Stromal cell of bone marrow (primary cell): ENCODE measurements at regions not wholly inside any gene's neighbourhood (a gene's known extent, or its start where the extent isn't known, plus 50 kb on each side); places are given as distances from the start of the nearest gene placed in this dataset.

Experiments
- DNase-seq: peaks from one replicate; pipeline ENCODE4 v3.0.0-alpha.2; 2012; ENCODE audit warnings: low read depth

- no peak for DNase-seq
These were observed 153.0 kb downstream of the KIF26A start for GRCh38 chr14:104291123-104292000.

DNA sequence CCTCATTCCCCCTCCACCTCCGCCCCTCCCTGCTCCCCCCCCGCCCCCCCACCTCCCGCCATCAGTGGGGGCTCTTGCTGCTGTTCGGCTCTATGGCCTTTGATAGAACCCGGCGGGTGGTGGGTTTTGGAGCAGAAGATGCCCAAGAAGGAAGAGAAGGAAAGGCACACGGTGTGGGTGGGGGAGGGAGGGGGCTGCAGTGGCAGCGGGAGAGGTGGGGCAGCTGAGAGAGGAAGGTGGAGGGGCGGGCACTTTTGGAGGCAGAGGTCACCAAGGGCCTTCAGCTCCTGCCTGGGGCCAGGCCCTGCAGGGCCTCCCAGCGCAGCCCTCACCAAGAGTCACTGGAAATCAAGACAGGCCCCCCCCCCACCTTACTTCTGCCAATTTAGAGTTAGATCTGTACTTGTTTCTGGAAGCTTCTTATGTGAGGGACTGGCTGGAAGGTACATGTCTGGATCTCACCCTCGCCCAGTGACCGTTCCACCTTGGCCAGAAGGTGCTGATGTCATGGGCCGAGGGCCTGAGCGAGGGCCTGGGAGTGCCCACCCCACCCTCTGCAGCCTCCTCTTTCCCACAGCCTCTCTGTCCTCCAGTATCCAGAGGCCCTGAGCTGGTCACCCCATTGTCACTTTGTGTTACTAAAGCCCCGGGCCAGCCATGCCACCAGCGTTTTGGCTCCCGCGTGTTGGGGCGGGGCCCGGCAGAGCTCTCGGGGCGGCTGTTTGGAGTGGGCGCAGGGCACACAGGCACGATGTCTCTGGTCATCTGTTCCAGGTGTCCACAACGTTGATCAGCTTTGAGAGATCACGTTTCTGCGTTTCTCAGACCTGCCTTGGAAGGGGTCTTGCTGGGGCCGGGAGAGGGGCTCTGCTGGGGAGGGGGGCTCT, 153.9 kb downstream of the KIF26A start:
- no peak for DNase-seq

GRCh38 chr14:104293231-104293841, 154.9 kb downstream of the KIF26A start:
- no peak for DNase-seq

DNA sequence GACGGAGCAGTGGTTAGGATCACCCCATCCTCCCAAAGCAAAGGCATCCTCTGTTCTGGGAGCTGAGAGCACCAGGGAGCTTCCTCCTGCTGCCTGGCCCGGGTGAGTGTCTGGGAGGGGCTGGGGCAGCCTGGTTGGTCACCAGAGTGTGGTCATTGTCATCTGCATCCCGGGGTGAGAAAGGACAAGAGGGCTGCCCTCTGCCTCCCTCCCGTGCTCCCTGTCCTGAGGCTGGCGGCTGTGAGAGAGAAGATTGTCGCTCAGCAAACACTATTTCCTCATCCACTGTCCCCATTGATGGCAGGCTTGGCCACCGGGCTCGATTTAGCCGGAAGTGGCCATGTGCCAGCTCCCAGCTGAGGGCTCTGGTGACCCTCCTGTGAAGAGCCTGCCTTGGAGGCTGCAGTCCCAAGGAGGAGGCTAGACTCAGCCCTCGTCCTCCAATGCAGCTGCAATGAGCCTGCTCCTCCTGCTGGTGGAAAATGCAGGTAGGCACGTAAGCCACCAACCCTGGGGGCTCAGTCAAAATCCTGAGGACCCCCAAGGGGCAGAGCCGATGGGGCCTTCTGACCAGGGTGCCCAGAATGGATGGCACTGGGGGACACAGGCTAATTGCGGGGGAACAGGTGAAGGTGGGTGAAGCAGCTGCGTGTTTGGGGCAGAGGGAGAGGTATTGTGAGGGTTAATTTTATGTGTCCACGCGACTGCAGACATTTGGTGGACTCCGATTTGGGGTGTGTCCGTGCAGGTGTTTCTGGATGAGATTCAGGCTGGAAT, 155.7 kb downstream of the KIF26A start:
- no peak for DNase-seq

- no peak for DNase-seq
These were observed 156.2 kb downstream of the KIF26A start for GRCh38 chr14:104294628-104294982.

GRCh38 chr14:104294983-104295680, 156.7 kb downstream of the KIF26A start:
- no peak for DNase-seq

DNA sequence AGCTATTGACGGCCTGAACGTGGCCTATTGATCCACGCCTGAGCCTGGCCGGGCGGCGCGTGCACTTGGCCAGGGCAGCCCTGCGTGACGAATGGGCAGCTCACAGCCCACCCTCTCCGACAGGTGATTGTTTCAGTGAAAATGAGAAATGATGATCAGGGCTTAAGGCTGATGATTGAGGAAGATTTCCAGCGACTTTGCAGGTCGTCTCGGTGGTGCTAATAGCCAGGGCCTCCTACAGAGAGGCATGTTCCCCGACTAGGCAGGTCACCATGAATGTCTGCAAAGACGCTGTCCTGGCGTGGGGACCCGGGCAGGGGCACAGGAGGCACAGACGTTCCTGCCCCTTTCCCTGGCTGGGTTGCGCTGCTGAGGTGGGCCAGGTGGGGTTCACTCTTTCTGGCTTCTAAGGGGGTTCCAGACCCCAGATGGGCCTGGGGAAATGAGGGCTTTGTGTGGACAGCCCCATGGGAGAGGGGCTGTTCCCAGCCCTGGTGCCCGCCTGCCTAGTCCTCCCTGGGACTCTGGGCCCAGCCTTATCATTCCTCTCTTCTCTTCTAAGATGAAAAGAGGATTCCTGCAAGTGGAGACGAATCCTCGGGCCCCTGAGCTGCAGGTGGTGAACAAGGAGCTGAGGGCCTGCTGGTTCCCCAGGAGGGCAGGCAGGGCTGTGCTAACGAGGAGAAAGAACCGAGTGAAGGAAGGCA, 157.4 kb downstream of the KIF26A start:
- no peak for DNase-seq

DNA sequence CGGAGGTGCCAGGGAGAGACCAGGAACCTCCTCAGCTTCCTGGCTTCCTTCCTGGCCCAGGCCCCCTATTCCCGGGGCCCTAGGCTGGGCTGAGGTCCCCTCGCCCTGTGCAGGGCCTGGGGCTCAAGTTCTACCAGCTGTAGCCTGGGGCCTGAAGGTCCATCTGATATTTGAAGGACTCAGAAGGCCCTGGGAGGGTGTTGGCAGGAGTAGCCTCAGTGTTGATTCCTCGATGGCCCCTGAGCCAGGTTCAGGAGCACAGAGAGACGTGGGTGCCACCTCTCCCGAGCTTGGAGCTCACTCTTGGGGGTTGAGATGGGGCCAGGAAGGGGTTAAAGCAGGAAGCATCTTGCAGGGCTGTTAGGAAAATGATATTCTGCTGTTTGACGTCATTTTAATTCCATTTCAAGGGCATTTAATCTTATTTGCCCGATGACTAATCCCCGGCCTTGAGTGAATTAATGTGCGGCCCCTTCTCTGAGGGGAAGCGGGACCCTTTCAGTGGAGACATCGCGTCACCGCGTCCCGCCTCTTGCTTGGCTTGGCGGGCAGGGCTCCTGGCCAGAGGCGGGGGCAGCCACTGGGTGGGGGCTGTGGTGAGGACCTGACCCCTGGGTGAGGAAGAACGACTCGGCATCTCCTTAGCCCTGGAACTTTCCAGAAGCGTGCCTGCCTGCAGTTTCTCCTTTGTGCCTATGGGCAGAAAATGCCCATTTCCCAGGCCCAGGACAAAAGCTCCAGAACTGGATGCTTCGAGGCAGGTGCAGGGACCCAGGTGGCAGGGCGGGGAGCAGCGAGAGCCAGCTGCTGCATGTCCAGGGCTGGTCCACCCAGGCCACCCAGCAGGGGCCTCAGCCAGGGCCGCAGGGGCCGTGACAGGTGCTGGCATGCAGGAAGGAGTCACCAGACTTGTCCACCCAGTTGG, 158.3 kb downstream of the KIF26A start:
- no peak for DNase-seq

DNA sequence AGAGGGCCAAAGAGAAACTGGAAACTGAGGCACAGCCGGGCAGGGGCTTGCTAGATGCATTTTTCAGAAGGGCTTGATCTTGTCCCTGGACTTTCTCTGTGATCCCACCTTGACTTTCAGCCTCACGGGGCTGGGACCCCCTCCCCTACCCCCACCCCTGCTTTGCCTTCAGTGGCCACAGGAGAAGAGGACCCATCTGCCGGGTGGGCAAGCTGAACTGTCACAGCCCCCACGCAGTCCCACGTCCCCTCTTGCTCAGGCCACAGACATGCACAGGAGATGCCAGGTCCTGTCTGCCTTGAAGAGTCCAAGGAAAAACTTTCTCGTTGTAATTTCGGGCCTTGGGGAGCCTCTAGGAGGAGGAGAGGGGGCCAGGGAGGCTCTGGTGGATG, 158.9 kb downstream of the KIF26A start:
- no peak for DNase-seq

GRCh38 chr14:104297721-104298401, 159.5 kb downstream of the KIF26A start:
- no peak for DNase-seq

DNA sequence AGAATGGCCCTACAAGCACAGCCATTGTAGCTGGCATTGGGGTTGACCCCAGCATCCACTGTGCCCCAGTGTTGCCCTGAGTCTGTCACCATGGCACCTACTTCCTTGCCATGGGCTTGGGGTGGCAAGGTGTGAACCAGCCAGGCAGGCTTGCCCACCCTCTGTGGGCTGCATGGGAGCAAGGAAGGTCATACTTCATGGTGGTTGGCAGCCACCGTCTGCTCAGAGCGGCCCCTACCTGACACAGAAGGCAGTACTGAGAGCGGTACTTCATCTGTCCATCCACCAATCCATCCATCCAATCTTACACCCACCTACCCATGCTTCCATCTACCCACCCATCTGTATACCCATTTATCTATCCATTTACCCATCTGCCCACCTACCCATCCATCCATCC, 160.1 kb downstream of the KIF26A start:
- no peak for DNase-seq

GRCh38 chr14:104299993-104300761, 161.8 kb downstream of the KIF26A start:
- DNase-seq, result no peak

- no peak for DNase-seq
These were observed 163.5 kb downstream of the KIF26A start for GRCh38 chr14:104301731-104302460.

- DNase-seq, result no peak
These were observed 164.5 kb downstream of the KIF26A start for GRCh38 chr14:104302794-104303405.

DNA sequence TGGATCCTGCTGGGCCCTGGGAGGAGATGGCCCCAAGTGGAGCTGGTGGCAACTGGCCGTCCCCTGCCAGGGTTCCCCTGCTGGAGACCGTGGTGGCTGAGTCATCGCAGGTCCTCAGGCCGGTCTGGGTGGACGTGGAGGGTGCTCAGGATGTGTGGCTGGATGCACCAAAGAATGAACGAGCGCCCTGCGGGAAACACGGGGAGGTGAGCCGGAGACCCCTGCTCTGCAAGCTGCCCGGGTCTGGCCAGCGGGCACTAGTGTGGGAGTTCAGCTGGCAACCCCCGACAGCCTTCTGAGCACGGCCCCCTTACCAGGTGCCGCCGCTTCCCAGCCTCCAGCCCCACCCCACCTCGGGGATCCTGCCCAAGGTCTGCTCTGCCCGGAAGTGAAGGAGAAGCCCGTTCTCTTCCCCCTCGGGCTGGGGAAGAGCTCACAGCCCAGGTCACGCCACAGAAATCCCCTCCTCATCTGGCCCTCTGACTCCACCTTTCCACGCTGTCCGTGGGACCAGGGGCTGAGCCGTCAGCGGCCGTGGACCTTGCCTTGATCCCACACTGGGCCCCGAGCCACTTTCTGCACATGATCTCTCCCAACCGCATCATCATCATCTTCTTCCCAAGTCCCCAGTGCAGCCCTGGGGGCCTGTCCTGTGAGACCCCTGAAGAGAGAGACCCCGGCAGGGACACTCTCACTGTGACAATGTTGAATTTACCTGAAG, 165.5 kb downstream of the KIF26A start:
- DNase-seq, result no peak
